ENCODE measurements at regions not wholly inside any gene's neighbourhood (a gene's known extent, or its start where the extent isn't known, plus 50 kb on each side); places are given as distances from the start of the nearest gene placed in this dataset.

DNA sequence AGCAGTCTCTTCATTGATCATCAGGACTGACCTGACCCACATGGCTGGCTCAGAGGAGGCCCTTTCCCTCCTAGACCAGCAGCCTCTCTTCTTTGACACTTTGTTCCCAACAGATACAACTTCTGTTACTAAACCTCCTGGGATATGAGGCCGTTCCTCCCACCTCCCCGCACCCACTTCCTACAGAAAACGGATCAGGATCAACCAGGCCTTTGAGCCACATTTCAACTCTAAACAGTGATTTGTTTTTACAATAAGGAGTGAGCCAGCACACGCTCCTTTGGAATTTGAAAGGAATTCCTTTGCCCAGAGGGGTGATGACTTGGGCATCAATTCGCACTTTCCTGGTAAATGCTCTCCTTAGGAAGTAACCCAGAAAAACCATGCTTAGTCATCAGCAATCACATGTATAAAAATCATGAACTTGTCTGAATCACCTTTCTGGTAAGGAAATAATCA, 180.4 kb downstream of the FAM124B start:
- TF ChIP-seq, protein P1, sequence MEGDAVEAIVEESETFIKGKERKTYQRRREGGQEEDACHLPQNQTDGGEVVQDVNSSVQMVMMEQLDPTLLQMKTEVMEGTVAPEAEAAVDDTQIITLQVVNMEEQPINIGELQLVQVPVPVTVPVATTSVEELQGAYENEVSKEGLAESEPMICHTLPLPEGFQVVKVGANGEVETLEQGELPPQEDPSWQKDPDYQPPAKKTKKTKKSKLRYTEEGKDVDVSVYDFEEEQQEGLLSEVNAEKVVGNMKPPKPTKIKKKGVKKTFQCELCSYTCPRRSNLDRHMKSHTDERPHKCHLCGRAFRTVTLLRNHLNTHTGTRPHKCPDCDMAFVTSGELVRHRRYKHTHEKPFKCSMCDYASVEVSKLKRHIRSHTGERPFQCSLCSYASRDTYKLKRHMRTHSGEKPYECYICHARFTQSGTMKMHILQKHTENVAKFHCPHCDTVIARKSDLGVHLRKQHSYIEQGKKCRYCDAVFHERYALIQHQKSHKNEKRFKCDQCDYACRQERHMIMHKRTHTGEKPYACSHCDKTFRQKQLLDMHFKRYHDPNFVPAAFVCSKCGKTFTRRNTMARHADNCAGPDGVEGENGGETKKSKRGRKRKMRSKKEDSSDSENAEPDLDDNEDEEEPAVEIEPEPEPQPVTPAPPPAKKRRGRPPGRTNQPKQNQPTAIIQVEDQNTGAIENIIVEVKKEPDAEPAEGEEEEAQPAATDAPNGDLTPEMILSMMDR (IDR thresholded peaks at IDR 0.05) = no peak
- TF ChIP-seq EZH2phosphoT487 (IDR thresholded peaks at IDR 0.05) = no peak
